ENCODE measurements at regions not wholly inside any gene's neighbourhood (a gene's known extent, or its start where the extent isn't known, plus 50 kb on each side); places are given as distances from the start of the nearest gene placed in this dataset.

DNA sequence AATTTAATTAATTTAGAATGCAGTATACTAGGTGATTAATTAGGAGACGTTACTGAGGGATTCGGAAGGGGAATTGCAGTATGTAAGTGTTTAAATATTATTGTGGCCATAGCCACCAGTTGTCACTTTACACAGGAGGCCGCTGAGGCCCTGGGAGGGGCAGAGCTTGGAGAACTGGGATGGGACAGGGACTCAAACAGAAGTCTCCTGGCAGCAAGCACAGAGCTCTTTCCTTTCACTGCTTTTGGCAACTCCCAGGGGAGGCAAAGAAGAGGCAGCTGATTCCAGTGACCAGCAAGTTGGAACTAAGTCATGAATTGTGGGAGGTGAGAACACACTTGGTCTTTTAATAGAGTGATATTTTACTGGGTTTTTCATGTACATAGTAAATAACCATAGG lies 248.6 kb downstream of the RPLP1 start:
- TF ChIP-seq, protein P1, sequence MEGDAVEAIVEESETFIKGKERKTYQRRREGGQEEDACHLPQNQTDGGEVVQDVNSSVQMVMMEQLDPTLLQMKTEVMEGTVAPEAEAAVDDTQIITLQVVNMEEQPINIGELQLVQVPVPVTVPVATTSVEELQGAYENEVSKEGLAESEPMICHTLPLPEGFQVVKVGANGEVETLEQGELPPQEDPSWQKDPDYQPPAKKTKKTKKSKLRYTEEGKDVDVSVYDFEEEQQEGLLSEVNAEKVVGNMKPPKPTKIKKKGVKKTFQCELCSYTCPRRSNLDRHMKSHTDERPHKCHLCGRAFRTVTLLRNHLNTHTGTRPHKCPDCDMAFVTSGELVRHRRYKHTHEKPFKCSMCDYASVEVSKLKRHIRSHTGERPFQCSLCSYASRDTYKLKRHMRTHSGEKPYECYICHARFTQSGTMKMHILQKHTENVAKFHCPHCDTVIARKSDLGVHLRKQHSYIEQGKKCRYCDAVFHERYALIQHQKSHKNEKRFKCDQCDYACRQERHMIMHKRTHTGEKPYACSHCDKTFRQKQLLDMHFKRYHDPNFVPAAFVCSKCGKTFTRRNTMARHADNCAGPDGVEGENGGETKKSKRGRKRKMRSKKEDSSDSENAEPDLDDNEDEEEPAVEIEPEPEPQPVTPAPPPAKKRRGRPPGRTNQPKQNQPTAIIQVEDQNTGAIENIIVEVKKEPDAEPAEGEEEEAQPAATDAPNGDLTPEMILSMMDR (IDR thresholded peaks at IDR 0.05; ENCODE audit: low read length): no peak
- TF ChIP-seq EZH2 (IDR thresholded peaks at IDR 0.05; ENCODE audit: borderline replicate concordance, low read length): no peak
